ENCODE measurements at regions not wholly inside any gene's neighbourhood (a gene's known extent, or its start where the extent isn't known, plus 50 kb on each side); places are given as distances from the start of the nearest gene placed in this dataset.

DNA sequence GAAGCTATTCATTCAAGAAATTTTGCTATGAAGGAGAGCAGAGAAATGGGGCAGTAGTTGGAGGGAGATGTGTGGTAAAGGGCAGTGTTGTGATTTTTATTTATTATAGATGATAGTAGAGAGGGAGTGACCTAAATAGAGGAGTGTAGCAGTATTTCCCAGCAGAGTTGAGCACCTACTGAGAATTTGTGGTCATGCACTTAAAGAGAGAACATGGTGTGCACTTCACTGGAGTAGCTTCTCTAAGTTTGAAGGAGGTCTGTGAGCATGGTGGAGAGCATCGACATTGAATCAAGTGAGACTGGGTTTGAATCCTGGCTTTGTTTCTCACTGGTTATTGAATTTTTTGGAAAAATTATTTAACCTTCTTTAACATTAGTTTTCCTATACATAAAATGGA is 129.2 kb downstream of the AQP4 start:
- TF ChIP-seq CTCF (IDR thresholded peaks at IDR 0.05) (no peak), POLR2A (IDR thresholded peaks at IDR 0.05) (no peak)

All from prostate gland (tissue), 2 donors.